NCI-H524 treated with DMSO at 0.1 percent for 48 hours (cell line): ENCODE measurements at regions not wholly inside any gene's neighbourhood (a gene's known extent, or its start where the extent isn't known, plus 50 kb on each side); places are given as distances from the start of the nearest gene placed in this dataset.

ENCODE experiments used
- DNase-seq: peaks from one replicate; lab custom pipeline; 2025; lab: John Stamatoyannopoulos, UW

DNA sequence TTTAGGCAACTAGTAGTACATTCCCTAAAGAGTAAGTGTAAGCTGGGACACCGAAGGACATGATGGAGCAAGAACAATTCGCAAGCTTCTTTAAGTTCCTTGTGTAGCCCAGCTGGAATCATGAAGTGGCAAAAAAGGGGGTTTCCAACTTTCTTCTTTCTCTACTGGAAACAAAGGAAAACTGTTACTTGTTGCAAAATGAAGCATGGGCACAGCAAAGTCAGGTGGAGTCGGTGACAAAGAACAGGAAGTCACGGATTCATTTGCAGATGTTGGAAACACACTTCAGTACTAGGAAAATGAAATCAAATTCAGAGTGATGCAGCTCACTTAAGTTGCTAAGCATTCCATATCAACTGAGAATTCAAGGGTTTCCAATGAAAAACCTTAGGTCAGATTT, 706.9 kb upstream of the STXBP6 start:
- DNase-seq: no peak

- DNase-seq: no peak
These were observed 703.2 kb upstream of the STXBP6 start for GRCh38 chr14:25753130-25753529.

DNA sequence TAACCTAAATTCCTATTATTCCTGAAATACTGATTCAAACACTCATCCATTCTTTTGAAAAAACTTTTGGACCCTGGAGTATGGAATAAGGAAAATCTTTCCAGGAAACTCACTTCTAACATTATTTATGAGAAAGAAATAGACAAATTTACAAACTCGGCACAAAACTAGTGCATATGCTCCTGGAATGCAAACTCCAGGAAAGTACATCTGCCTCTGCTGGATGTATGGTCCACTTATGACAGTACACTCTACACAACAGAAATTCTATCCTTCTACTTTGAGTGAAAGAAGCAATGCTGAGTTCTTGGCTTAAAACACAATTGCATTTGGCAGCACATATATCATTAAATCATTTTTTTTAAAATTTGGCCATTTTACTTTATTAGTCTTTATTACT, 700.5 kb upstream of the STXBP6 start:
- DNase-seq: no peak
